Mammary epithelial cell (primary cell): ENCODE measurements at regions not wholly inside any gene's neighbourhood (a gene's known extent, or its start where the extent isn't known, plus 50 kb on each side); places are given as distances from the start of the nearest gene placed in this dataset.

ENCODE experiments used
- CTCF ChIP-seq, 2 donors: IDR thresholded peaks in 1 of 2; conservative IDR thresholded peaks in 1 of 2; 2 replicates each; pipeline ENCODE4 v1.5.1; 2011 to 2012; ENCODE audit warnings: inconsistent platforms in 2 of 2, low read length in 2 of 2, mild to moderate bottlenecking in 2 of 2, control low read depth in 1 of 2, low read depth in 1 of 2; ENCODE audit not compliant: insufficient read depth in 1 of 2; ENCODE audit errors: extremely low read depth in 1 of 2
- EZH2 ChIP-seq: IDR thresholded peaks from 2 replicates; pipeline ENCODE4 v1.6.1; 2012; ENCODE audit warnings: low read length, inconsistent platforms, borderline replicate concordance

GRCh38 chr20:1803061-1803931 is 91.9 kb upstream of the SIRPA start:
- no peak for TF ChIP-seq CTCF (conservative IDR thresholded peaks at IDR 0.05 in 1 of 2, IDR thresholded peaks at IDR 0.05 in 1 of 2; ENCODE audit: extremely low read depth in 1 of 2, insufficient read depth in 1 of 2, low read depth in 1 of 2, low read length in 2 of 2)
- no peak for TF ChIP-seq EZH2
